HG02943 (cell line): ENCODE measurements at regions not wholly inside any gene's neighbourhood (a gene's known extent, or its start where the extent isn't known, plus 50 kb on each side); places are given as distances from the start of the nearest gene placed in this dataset.
"Not testable (repeated sequence)": the region's sequence is repeated elsewhere in the genome, so short reads cannot be mapped to it uniquely, and the experiment has no call there.

Experiments
- ATAC-seq: cut with Tn5 transposase; IDR thresholded peaks from one replicate; pipeline ENCODE4 v1.9.1; 2021; ENCODE audit warnings: mild to moderate bottlenecking, low read depth, moderate library complexity; ENCODE audit not compliant: unreplicated experiment

DNA sequence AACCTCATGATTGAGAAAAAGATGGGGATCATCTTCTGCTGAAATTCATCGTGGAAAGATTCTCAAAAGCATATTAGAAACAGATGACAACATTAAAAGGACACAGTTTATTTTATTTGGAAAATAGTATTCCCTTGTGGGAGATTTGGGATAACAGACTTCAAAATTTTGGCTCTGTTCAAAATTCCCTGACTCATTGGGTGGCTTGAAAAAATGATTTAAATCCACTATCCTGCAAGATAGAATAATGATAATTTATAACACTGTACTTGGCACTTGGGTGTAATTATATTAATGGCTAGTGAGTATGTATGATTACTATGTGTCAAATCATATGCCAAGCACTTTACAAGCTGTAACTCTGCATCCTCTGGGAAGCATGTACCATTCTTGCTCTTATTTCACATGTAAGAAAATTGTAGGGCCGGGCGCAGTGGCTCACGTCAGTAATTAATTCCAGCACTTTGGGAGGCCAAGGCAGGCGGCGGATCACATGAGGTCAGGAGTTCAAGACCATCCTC, 128.8 kb downstream of the LMNTD1 start:
- no peak for ATAC-seq

DNA sequence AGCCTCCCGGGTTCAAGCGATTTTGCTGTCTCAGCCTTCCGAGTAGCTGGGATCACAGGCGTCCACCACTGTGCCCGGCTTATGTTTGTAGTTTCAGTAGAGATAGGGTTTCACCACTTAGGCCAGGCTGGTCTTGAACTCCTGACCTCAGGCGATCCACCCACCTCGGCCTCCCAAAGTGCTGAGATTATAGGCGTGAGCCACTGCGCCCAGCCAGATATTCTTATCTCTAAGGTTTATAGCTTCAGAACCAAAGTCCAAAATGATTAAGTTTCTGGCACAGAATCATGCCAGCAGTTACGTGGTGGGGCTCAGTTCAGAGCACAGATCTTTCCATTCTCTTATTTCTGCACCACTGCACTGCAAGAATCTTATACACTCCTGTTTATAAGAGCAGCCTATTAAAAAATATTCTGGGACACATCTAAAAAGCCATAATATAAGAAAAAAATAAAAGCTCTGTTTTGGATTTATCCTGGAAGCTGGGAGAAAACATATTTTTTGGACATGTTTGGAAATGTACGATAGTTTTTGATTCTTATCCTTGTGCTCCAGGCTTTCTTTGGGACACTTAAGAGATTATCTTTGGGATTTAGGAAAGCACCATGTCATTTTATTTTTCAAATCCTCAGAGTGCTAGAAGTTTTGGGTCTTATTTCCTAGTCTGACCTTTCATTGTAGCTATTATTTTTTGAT, 129.6 kb downstream of the LMNTD1 start:
- ATAC-seq, result no peak

DNA sequence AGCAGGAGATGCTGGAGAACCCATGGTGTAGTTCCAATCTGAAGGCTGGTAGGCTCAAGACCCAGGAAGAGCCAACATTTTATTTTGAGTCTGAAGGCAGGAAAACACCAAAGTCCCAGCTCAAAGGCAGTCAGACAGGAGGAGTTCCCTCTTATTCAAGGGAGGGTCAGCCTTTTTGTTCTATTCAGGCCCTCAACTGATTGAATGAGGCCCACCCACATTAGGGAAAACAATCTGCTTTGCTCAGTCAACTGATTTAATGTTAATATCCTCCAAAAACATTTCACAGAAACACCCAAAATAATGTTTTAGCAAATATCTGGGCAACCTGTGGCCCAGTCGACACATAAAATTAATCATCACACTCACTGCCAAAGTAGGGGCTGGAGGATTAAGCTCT, 130.8 kb downstream of the LMNTD1 start:
- ATAC-seq, result no peak

DNA sequence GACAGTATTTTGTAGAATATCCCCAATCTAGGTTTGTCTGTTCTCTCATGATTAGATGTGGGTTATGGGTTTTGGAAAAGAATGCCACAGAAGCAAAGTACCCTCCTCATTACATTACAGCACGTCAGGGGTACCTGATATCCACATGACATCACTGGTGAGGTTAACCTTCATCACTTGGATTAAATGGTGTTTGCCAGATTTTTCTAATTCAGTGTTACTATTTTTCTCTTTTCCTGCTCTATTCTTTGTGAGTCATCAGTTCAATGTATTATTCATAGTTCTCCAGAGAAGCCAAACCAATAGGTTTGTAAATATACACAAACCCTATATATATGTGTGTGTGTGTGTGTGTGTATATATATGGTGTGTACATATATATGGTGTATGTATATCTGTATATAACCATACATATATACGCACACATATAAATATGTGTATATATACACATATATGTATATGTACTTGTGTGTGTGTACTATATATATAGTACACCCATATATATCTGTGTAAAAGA, 131.4 kb downstream of the LMNTD1 start:
- no peak for ATAC-seq

DNA sequence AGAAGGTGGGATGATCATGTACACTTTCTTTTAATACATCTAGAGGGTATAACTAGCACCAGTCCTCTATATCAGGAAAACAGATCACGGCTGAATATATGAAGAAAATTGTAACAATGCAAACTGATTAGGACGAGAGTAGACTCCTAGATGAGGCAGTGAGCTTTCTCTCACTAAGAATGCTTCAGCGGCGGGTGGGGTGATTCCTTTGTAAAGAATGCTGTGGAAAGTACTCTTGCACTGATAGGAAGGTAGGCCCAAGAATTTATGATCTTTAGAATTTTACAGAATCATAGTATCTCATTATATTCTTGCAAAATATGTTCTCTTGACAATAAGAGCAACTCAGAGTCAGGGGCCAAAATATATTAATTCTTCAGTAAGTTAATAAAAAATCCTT, 133.0 kb downstream of the LMNTD1 start:
- ATAC-seq, result no peak

DNA sequence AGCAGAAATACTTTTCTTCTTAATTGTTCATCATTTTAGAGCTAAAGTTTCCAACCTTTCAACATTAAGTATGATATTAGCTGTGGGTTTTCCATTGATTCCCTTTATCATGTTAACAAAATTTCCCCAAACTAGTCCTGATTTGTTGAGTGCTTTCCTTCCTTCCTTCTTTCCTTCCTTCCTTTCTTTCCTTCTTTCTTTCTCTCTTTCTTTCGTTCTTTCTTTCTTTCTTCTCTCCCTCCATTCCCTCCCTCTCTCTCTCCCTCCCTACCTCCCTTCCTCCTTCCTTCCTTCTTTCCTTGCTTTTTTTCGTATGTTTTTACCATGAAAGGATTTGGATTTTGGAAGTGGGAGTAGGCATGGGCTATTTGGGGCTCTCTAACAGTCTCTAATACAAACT, 133.5 kb downstream of the LMNTD1 start:
- no peak for ATAC-seq

DNA sequence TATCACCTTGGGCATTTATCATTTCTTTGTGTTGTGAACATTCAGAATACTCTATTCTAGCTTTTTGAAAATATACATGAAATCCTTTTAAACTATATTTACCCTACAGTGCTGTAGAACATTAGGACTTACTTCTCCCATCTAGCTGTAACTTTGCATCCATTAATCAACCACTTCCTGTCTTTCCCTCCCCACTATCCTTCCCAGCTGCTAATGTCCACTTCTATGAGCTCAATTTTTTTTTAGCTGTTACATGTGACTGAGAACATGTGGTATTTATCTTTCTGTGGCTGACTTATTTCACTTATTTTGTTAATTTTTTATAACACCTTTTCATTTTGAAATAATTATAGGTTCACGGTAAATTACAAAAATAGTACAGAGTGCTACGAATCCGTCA, 136.0 kb downstream of the LMNTD1 start:
- no peak for ATAC-seq

DNA sequence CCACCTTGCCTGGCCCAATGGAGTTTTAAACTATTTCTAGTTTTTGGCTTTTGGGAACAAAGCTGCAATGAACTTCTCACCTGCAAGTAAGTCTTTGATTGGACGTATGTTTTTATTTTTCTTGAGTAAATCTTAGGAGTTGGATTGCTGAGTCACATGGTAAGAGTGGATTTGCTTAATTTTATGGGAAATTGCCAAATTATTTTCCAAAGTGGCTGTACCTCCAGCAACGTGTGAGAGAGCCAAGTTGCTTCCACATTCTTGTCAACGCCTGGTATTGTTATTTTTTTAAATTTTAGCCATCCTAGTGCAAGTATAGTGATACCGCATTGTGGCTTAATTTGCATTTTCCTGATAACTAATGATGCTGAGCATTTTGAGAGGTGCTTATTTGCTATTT, 136.6 kb downstream of the LMNTD1 start:
- ATAC-seq, result no peak

DNA sequence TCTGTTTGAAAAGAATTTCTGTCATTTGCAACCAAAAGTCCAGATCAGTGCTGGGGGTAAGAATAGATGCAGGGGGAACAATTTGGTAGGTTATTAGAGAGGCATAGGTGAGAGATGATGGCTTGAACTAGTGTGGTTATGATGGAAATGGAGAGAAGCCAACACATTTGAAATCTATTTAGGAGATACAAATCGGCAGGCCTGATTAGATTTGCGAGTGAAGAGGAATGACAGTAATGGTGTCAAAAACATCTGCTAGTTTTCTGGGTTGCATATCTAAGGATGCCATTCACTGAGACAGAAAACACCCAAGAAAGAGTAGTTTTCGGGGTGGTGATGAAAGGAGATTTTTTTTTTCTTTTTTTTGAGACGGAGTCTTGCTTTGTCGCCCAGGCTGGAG, 138.1 kb downstream of the LMNTD1 start:
- ATAC-seq, result no peak

DNA sequence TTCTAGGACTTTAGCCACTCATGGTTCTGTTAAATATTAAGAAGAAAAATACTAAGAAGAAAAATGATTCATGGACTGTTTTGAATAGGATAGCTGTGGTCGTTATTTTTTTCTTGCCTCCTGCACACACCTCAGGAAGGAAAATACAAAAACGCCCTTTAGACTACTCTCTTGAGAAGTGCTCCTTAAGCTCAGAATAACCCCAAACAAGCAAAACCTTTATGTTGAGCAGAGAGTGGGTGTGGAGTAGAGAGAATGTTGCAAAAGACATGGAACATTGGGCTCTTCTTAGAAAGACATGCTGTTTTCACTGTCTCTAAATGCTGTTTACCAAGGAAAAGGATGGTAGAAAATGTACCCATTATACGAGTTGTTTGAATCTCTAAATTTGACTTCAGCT, 140.3 kb downstream of the LMNTD1 start:
- no peak for ATAC-seq

DNA sequence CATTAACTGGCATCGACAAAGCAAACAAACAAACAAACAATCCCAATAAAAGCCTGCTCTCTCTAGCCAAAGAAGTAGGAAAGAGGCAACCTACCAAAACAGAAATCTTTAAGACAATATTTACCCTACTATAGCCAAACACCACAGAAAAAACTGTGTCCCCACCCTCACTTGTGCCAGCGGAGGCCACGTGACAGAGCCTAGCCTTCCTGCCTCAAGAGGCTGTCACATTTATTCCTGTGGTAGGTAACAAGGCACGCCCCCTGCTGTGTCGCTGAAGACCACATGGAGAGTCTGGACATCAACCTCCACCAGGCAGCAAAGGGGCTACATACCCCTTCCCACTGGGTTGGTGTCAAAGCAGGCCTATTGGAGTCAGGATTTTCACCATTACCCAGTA, 148.1 kb downstream of the LMNTD1 start:
- no peak for ATAC-seq

DNA sequence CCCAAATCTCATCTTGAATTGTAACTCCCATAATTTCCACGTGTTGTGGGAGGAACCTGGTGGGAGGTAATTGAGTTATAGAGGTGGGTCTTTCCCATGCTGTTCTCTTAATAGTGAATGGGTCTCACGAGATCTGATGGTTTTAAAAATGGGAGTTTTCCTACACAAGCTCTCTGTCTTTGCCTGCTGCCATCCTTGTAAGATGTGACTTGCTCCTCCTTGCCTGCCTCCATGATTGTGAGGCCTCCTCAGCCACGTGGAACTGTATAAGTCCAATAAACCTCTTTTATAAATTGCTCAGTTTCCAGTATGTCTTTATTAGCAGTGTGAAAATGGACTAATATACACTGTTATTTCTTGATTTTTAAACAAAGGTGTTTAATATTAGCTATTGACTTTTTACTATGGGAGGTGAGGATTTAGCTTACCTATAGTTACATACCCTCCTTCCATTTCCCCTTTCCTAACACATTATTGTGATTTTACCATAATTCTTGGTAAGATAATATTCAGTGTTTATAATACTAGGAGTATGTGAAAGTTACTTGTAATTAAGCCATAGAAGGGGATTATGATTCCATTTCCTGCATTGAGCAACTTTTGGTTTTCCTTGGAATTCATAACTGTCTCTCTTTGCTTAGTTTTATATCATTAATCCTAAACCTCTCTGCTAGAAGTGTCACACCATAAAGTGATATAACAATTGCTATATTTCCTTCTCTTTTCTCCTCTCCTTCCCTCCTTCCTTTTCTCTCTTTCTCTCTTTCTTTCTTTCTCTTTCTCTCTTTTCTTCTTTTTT, 151.0 kb upstream of the KRAS start:
- no peak for ATAC-seq

DNA sequence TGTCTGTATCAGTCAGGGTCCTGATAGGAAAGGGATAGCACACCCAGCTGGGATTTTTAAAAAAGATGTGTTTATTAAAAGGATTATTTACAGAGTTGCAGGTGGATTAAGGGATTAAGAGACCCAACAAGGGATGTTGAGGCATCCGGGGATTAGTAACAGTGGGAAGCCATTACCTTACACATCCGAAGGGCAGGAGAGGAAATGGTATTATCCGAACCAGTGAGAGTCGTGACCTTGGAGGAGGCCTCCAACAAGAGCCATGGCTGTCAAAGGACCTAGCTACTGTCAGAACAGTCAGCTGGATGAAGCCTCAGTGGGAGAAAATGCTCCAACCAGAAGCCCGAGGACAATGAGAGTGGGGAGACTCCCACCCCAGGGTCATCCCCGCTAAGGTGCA, 146.3 kb upstream of the KRAS start:
- ATAC-seq, result no peak

DNA sequence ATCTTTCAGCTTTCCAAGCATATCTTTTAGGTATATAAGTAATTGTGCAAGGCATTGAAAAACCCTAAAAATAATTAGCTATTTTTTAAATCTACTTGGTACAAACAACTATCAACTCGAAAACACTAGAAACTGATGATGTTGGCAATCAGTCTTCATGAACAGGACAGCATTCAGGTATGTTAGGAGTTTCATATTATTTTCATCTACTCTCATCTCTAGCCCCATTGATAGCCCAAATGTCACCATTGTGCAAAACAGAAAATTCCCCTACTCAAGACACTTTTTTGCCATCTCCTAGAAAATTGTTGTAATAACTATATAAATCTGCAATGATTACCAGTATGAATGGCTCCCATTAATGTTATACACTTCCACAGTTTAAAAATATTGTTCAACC, 144.5 kb upstream of the KRAS start:
- no peak for ATAC-seq

DNA sequence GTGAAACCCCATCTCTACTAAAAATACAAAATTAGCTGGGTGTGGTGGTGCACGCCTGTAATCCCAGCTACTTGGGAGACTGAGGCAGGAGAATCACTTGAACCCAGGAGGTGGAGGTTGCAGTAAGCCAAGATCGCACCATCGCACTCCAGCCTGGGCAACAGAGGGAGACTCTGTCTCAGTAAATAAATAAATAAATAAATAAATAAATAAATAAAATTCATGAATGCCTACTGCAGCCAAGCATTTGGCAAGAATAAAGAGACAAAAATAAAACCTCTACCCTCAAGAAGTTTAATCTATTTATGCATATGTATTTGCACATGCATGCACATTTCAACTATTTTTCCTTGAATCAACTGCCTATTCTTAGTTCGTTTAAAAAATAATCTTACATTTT, 144.0 kb upstream of the KRAS start:
- ATAC-seq, result not testable (repeated sequence)

DNA sequence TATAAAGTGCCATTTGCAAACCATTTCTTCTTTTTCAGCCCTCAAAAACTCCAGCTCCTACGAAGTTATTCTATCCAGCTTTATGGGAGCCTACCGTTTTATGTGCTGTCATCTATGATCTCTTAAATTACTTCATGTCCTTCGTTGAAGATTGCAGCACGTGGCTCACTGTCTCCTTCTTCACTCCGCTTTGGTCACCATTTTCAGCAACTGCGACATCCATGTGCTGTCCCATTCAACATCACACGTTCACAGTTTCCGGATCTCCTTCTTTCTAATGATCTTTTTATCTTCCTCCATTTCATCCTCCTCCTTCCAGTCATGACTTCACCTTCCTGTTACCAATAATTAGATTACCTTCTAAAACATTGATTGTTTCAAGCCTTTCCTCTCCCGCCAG, 143.3 kb upstream of the KRAS start:
- ATAC-seq, result no peak

DNA sequence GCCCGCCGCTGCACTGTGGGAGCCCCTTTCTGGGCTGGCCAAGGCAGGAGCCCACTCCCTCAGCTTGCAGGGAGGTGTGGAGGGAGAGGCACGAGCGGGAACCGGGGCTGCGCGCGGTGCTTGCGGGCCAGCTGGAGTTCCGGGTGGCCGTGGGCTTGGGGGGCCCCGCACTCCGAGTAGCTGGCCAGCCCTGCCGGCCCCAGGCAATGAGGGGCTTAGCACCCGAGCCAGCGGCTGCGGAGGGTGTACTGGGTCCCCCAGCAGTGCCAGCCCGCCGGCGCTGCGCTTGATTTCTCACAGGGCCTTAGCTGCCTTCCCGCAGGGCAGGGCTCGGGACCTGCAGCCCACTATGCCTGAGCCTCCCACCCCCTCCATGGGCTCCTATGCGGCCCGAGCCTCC, 140.6 kb upstream of the KRAS start:
- ATAC-seq, result not testable (repeated sequence)

DNA sequence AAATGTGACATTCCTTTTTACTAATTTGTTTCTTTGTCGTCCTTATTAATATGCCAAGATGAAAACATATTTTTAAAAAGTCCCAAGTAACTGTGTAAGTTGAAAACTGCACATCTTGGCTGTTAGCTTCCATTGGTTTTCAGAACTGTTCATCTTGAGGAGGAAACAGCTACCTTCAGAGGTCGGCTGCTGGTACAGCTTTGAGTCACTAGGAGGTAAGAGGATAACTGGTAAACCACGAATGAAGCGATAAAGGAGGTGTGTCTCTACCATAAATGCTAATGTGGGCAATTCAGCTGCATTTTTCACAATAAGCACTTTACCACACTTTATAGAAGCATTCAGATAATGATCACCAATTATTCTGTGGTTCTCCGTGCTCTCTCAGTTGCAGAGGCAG, 137.5 kb upstream of the KRAS start:
- ATAC-seq, result no peak

DNA sequence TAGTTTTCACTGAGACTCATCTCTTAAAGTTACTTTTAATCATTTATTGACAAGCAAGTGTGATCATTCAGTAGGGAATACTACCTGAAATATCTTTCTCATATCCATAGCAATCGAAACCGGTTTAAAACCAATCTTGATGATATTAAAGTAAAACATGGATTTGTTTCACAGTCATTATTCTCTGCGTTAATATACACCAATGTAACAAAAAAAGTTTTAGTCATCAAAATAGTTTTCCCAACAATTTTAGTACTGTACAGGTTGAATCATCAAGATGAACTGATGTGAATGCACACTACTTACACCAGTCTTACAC, 137.0 kb upstream of the KRAS start:
- no peak for ATAC-seq

DNA sequence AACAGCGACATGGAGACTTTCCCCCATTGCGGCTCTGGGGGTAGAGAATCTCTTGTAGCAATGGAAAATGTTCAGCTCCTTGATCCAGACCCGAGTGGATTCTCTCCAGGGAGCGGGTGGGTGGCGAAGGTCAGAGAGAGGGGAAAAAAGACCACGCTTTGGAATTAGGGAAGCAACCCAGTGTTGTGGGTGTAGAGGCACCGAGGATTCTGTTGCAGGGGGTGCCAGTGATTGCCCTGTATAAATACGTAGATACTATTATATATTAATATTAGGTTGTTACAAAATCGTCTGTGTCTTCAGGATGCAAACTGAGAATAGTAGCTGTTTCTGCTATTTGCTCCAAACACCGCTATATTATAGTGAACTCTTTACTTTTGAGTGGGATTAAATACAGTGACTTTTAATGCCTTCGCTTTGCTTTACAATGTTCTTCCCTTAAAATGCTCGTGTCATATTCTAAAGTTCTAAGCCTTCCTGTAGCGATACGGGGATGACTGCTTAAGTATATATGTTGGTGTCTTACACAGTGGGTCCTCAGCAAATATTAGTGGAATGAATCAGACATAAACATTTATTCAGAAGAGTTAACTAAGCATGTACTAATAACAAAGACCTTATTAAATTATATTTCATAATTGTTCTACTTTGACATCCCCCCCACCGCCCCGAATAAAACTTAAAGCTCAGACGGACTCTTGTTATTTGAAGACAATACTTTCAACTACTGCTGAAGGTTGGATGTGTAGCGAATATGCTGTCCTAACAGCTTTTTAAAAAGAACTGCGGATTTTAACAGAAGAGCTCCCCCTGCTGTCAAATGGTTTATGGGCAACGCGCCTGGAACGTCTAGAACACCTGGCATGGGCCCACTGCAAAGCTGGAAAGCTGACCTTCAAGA, 136.4 kb upstream of the KRAS start:
- ATAC-seq, result no peak

DNA sequence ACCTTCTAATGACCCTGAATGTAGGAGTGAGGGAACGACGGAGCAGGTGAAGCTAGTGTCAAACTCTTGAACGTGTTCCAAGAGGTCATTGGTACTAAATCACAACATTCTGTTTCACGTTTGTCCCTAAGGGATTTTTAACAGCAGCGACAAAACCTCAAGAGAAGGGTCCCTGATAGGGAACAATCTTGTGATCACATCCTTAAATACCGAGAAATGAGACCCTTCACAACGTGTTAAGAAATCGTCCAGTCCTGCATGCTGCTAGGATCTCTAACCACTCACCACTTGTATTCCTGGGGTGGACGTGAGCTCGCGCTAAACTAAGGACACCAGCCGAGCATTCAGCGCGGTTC, 134.1 kb upstream of the KRAS start:
- no peak for ATAC-seq
